K562 (cell line): ENCODE measurements at regions not wholly inside any gene's neighbourhood (a gene's known extent, or its start where the extent isn't known, plus 50 kb on each side); places are given as distances from the start of the nearest gene placed in this dataset.

Experiments used
- ATAC-seq: fragments of 200-7000 bp; cut with Tn5 transposase; 3 replicates; pipeline ENCODE4 v1.9.1; 2020; ENCODE audit warnings: moderate library complexity
- BruUV-seq: library from RNA; stranded (reverse); fragments of 400-500 nt; replicated peaks from 2 replicates; lab custom pipeline; 2021; lab: Mats Ljungman, UMichigan
- CTCF ChIA-PET: fragments of 300-600 bp; formaldehyde crosslinking; extraction: SDS; loops from one replicate; lab custom pipeline; 2021; ENCODE audit warnings: low intra/inter-chr PET ratio; lab: Yijun Ruan, JAX
- POLR2A ChIA-PET: fragments of 300-600, 350-650 bp; sonication (Branson Sonifier 250); formaldehyde crosslinking; extraction: SDS; loops from one replicate; lab custom pipeline; 2021; ENCODE audit warnings: antibody characterized with exemption, inconsistent platforms; lab: Yijun Ruan, JAX
- DNase-seq, 4 experiments: peaks; one replicate each; pipeline versions ENCODE4 v3.0.0 to v3.0.0-alpha.2; 2011 to 2018; ENCODE audit warnings: low spot score in 3 of 4, mixed read lengths in 3 of 4; ENCODE audit errors: extremely low read depth in 1 of 4
- FAIRE-seq: peaks from 2 replicates; lab custom pipeline; 2011; peaks lifted over from hg19 to GRCh38; lab: Jason Lieb, UNC
- H2AFZ ChIP-seq: 2 replicates; pipeline ENCODE4 v1.6.0; 2011; ENCODE audit warnings: low read depth, low read length, control low read depth, inconsistent platforms
- H3K27ac ChIP-seq: fragments of 200-600 bp; 3 replicates; pipeline ENCODE4 v1.8.0; 2011; ENCODE audit warnings: low read depth, mild to moderate bottlenecking, control low read depth, inconsistent platforms, low read length, moderate library complexity, mixed read lengths; ENCODE audit errors: extremely low read depth
- H3K27me3 ChIP-seq, 2 experiments: fragments of 300-600 bp in 1 of 2; 2 replicates in 1 of 2; 3 replicates in 1 of 2; pipeline versions ENCODE4 v1.6.0 to v1.8.0; 2011; ENCODE audit warnings: inconsistent platforms in 2 of 2, low read length in 2 of 2, mild to moderate bottlenecking in 1 of 2, mixed read lengths in 1 of 2, moderate library complexity in 1 of 2; ENCODE audit not compliant: control insufficient read depth in 2 of 2, insufficient read depth in 2 of 2
- H3K36me3 ChIP-seq: fragments of 300-600 bp; 3 replicates; pipeline ENCODE4 v1.8.0; 2011; ENCODE audit warnings: mild to moderate bottlenecking, low read length, inconsistent platforms; ENCODE audit not compliant: control insufficient read depth, insufficient read depth
- H3K4me1 ChIP-seq, 2 experiments: fragments of 200-600 bp in 1 of 2; replicated peaks in 1 of 2; 2 replicates in 1 of 2; 3 replicates in 1 of 2; pipeline versions ENCODE4 v1.5.1 to v1.8.0; 2011; ENCODE audit warnings: inconsistent platforms in 2 of 2, low read length in 2 of 2, mild to moderate bottlenecking in 1 of 2, mixed read lengths in 1 of 2, moderate library complexity in 1 of 2; ENCODE audit not compliant: control insufficient read depth in 2 of 2, insufficient read depth in 2 of 2
- H3K4me2 ChIP-seq: 2 replicates; pipeline ENCODE4 v1.6.1; 2011; ENCODE audit warnings: low read length, control low read depth, inconsistent platforms, mixed read lengths; ENCODE audit not compliant: insufficient read depth
- H3K4me3 ChIP-seq: fragments of 200-600 bp; sonication (generic), shearing (Covaris generic); 2 replicates; pipeline ENCODE4 v1.5.1; 2016; ENCODE audit warnings: control low read depth, inconsistent platforms
- H3K79me2 ChIP-seq: fragments of 200-600 bp; 3 replicates; pipeline ENCODE4 v1.8.0; 2011; ENCODE audit warnings: low read length, inconsistent platforms; ENCODE audit not compliant: control insufficient read depth, insufficient read depth
- H3K9ac ChIP-seq, 2 experiments: 2 replicates each; pipeline versions ENCODE4 v1.6.0 to v1.6.1; 2011; ENCODE audit warnings: low read depth in 2 of 2, low read length in 2 of 2, control low read depth in 1 of 2, inconsistent platforms in 1 of 2, mild to moderate bottlenecking in 1 of 2, mixed read lengths in 1 of 2; ENCODE audit not compliant: insufficient read depth in 1 of 2
- H3K9me1 ChIP-seq: one replicate; pipeline ENCODE4 v1.6.0; 2011; ENCODE audit warnings: inconsistent platforms, mild to moderate bottlenecking, low read length, moderate library complexity; ENCODE audit not compliant: control insufficient read depth, insufficient read depth
- H3K9me3 ChIP-seq: replicated peaks from 2 replicates; pipeline ENCODE4 v1.5.1; 2011; ENCODE audit warnings: low read depth, low read length, inconsistent platforms; ENCODE audit not compliant: control insufficient read depth, insufficient read depth
- H4K20me1 ChIP-seq: replicated peaks from 2 replicates; pipeline ENCODE4 v1.6.1; 2011; ENCODE audit warnings: low read length, inconsistent platforms, mixed read lengths; ENCODE audit not compliant: control insufficient read depth, insufficient read depth
- EZH2 ChIP-seq: IDR thresholded peaks from 2 replicates; pipeline ENCODE4 v1.6.1; 2012; ENCODE audit warnings: low read depth, mild to moderate bottlenecking, inconsistent platforms, low read length, borderline replicate concordance
- IRF2 ChIP-seq: sonication (generic); formaldehyde crosslinking; IDR thresholded peaks from 2 replicates; pipeline ENCODE4 v1.8.1; 2022; ENCODE audit warnings: mild to moderate bottlenecking, missing genetic modification reagents
- NR2F6 ChIP-seq: fragments of 450-650 bp; formaldehyde crosslinking; IDR thresholded peaks from 2 replicates; pipeline ENCODE4 v1.4.0; 2020; ENCODE audit warnings: mild to moderate bottlenecking
- PRMT5 ChIP-seq: sonication (generic); formaldehyde crosslinking; IDR thresholded peaks from 2 replicates; pipeline ENCODE4 v1.5.0; 2020; ENCODE audit warnings: missing genetic modification reagents
- SLC30A9 ChIP-seq: fragments of 250-450 bp; sonication (Bioruptor Pico); IDR thresholded peaks from 2 replicates; pipeline ENCODE4 v1.8.0; 2022; ENCODE audit warnings: mild to moderate bottlenecking, moderate library complexity
- SMARCE1 ChIP-seq: fragments of 450-650 bp; IDR thresholded peaks from 2 replicates; pipeline ENCODE4 v1.7.1; 2016; ENCODE audit warnings: mild to moderate bottlenecking
- SNIP1 ChIP-seq: fragments of 450-650 bp; IDR thresholded peaks from 2 replicates; pipeline ENCODE4 v1.7.1; 2017; ENCODE audit warnings: low read depth, mild to moderate bottlenecking
- TFAM ChIP-seq: fragments of 250-450 bp; sonication (Bioruptor Pico); conservative IDR thresholded peaks from 2 replicates; pipeline ENCODE4 v1.5.0; 2021; ENCODE audit warnings: mild to moderate bottlenecking, moderate library complexity
- YY1 ChIP-seq, 3 experiments: IDR thresholded peaks; 2 replicates each; pipeline ENCODE4 v1.6.1; 2011; ENCODE audit warnings: low read length in 2 of 3, mild to moderate bottlenecking in 2 of 3, moderate library complexity in 2 of 3, borderline replicate concordance in 1 of 3, control low read depth in 1 of 3, low read depth in 1 of 3; ENCODE audit not compliant: insufficient read depth in 3 of 3, insufficient replicate concordance in 2 of 3, control insufficient read depth in 1 of 3, insufficient read length in 1 of 3; ENCODE audit errors: extremely low read depth in 1 of 3
- ZBTB43 ChIP-seq: sonication (generic); formaldehyde crosslinking; IDR thresholded peaks from 2 replicates; pipeline ENCODE4 v1.8.0; 2023; ENCODE audit warnings: mild to moderate bottlenecking, missing genetic modification reagents
- ZNF408 ChIP-seq: fragments of 250-450 bp; sonication (Bioruptor Pico); IDR thresholded peaks from 2 replicates; pipeline ENCODE4 v1.4.0; 2020; ENCODE audit warnings: low read depth, mild to moderate bottlenecking, moderate library complexity
- WGBS: fragments of 100-300 bp; shearing (Covaris generic); methylation state at CpG from one replicate; pipeline ENCODE4 v1.1.6; 2016; ENCODE audit warnings: low coverage, mixed read lengths; ENCODE audit not compliant: insufficient coverage; ENCODE audit errors: missing lambda C conversion rate; 5-methylcytosine and 5-hydroxymethylcytosine counted together
- in situ Hi-C: fragments of 300-500 bp; cut with MboI; formaldehyde crosslinking; loops from 4 replicates; pipeline ENCODE4 v1.15.0; 2018; ENCODE audit warnings: inconsistent platforms, mixed read lengths
- intact Hi-C: fragments of 100-400 bp; cut with micrococcal nuclease; formaldehyde crosslinking; loops from 2 replicates; pipeline ENCODE4 v1.14.2; 2022
- TF ChIP-seq, protein P1 (sequence below): sonication (generic); formaldehyde crosslinking; IDR thresholded peaks from 2 replicates; pipeline ENCODE4 v1.8.0; 2022; ENCODE audit warnings: mild to moderate bottlenecking, missing genetic modification reagents

DNA sequence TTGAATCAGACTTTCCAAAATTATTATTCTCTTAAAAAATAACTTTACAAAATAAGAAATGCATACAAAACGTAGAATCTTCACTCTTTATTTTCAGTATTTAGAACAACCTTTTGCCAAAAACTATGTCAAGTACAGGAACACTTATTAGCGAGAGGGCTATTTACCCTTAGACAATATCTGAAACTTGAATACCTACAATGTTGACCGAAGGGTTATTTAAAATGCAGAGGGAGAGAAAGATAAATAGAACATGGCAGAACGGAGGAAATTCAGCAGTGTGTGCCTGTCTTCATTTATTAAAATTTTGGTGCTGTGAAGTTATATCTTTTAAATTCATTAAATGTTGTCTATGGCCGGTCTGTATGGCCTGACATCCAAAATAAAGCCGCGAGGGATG, 198.8 kb downstream of the EFNB2 start:
- no peaks in the 10 kb centered on the region for H3K4me1 ChIP-seq
- H3K27me3 ChIP-seq: no peaks in the 10 kb centered on the region
- H4K20me1 ChIP-seq: no peaks in the 10 kb centered on the region
- H3K27ac ChIP-seq: no peak overlapping the region
- no peak overlapping the region for H3K4me2 ChIP-seq
- 0% methylated on average over 6 of the region's 7 CpGs for WGBS
- no peak overlapping the region for H3K4me3 ChIP-seq
- CTCF ChIA-PET: no interaction called here
- H3K9me1 ChIP-seq: no peaks in the 10 kb centered on the region
- POLR2A ChIA-PET: no interaction called here
- intact Hi-C loops (no loop called here), in situ Hi-C loops (no loop called here)
- H3K9me3 ChIP-seq: no peaks in the 10 kb centered on the region
- ATAC-seq (no peak), DNase-seq (no peak), FAIRE-seq (no peak)
- H3K36me3 ChIP-seq: no peaks in the 10 kb centered on the region
- H2AFZ ChIP-seq: no peak overlapping the region
- no peaks in the 10 kb centered on the region for H3K79me2 ChIP-seq
- no peak for TF ChIP-seq NR2F6 (CRISPR knock-in tag)
- no peak for TF ChIP-seq SLC30A9 (CRISPR knock-in tag)
- TF ChIP-seq SNIP1: no peak
- no TSS peak for BruUV-seq
- no peak overlapping the region for H3K9ac ChIP-seq

DNA sequence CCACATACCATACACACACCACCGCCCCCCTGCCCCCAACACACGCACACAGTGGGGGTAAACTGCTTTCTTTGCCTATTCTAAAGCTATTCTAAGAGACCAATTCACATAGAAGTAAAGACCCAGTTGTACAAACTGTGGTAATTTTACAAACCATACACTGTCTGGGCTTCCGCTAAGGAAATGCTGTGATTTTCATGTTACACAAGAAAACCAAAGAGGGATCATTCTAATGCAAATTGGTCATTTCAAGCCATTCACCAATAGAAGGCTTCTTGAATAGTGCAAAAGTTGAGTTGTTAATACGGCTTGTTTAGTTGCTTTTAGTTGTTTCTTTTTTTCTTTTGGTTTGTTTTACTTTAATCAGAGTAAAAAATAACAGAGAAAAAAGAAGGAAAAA, 202.8 kb downstream of the EFNB2 start:
- no peaks in the 10 kb centered on the region for H4K20me1 ChIP-seq
- no TSS peak for BruUV-seq
- TF ChIP-seq ZNF408 (CRISPR knock-in tag) (no peak), PRMT5 (CRISPR knock-in tag) (no peak), SMARCE1 (no peak), ZBTB43 (CRISPR knock-in tag) (no peak), TFAM (no peak), EZH2 (no peak), IRF2 (CRISPR knock-in tag) (no peak), YY1 (IDR thresholded peaks at IDR 0.05; ENCODE audit: borderline replicate concordance in 1 of 3, control insufficient read depth in 1 of 3, extremely low read depth in 1 of 3, insufficient read depth in 3 of 3, insufficient read length in 1 of 3, insufficient replicate concordance in 2 of 3, low read depth in 1 of 3, low read length in 2 of 3) (no peak)
- TF ChIP-seq, protein P1, sequence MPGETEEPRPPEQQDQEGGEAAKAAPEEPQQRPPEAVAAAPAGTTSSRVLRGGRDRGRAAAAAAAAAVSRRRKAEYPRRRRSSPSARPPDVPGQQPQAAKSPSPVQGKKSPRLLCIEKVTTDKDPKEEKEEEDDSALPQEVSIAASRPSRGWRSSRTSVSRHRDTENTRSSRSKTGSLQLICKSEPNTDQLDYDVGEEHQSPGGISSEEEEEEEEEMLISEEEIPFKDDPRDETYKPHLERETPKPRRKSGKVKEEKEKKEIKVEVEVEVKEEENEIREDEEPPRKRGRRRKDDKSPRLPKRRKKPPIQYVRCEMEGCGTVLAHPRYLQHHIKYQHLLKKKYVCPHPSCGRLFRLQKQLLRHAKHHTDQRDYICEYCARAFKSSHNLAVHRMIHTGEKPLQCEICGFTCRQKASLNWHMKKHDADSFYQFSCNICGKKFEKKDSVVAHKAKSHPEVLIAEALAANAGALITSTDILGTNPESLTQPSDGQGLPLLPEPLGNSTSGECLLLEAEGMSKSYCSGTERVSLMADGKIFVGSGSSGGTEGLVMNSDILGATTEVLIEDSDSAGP (CRISPR knock-in tag): no peak
- WGBS: 2% methylated on average over 4 of the region's 4 CpGs
- H3K9me3 ChIP-seq: no peaks in the 10 kb centered on the region
- ATAC-seq (no peak), FAIRE-seq (no peak), DNase-seq (no peak)
- no peak overlapping the region for H3K27ac ChIP-seq
- H3K9ac ChIP-seq: no peak overlapping the region
- in situ Hi-C loops (no loop called here), intact Hi-C loops (no loop called here)
- H3K27me3 ChIP-seq: no peaks in the 10 kb centered on the region
- no peak overlapping the region for H3K4me2 ChIP-seq
- no peaks in the 10 kb centered on the region for H3K79me2 ChIP-seq
- ChIA-PET POLR2A (no interaction called here), CTCF (no interaction called here)
- no peak overlapping the region for H2AFZ ChIP-seq
- no peak overlapping the region for H3K4me3 ChIP-seq
- no peaks in the 10 kb centered on the region for H3K9me1 ChIP-seq
- no peaks in the 10 kb centered on the region for H3K36me3 ChIP-seq
- H3K4me1 ChIP-seq: no peaks in the 10 kb centered on the region
